NCI-H2227 (cell line): ENCODE measurements at regions not wholly inside any gene's neighbourhood (a gene's known extent, or its start where the extent isn't known, plus 50 kb on each side); places are given as distances from the start of the nearest gene placed in this dataset.
"Not testable (repeated sequence)": the region's sequence is repeated elsewhere in the genome, so short reads cannot be mapped to it uniquely, and the experiment has no call there.

Experiments
- DNase-seq: peaks from one replicate; lab custom pipeline; 2025; ENCODE audit not compliant: unreplicated experiment; lab: John Stamatoyannopoulos, UW

GRCh38 chr13:94906605-94907004 lies 194.3 kb upstream of the SOX21 start:
- no peak for DNase-seq

GRCh38 chr13:94902722-94903407 lies 190.5 kb upstream of the SOX21 start:
- no peak for DNase-seq

- no peak for DNase-seq
These were observed 188.7 kb upstream of the SOX21 start for GRCh38 chr13:94901070-94901469.

GRCh38 chr13:94896719-94897317 lies 184.5 kb upstream of the SOX21 start:
- no peak for DNase-seq

- DNase-seq = no peak
These were observed 183.9 kb upstream of the SOX21 start for GRCh38 chr13:94896238-94896637.

- DNase-seq = no peak
These were observed 173.8 kb upstream of the SOX21 start for GRCh38 chr13:94886191-94886590.

GRCh38 chr13:94880463-94880862 lies 168.1 kb upstream of the SOX21 start:
- DNase-seq = no peak

GRCh38 chr13:94878602-94879165 lies 166.3 kb upstream of the SOX21 start:
- DNase-seq = no peak

- no peak for DNase-seq
These were observed 152.1 kb upstream of the SOX21 start for GRCh38 chr13:94864474-94864873.

- DNase-seq = no peak
These were observed 148.6 kb upstream of the SOX21 start for GRCh38 chr13:94860981-94861407.

- DNase-seq = no peak
These were observed 147.5 kb upstream of the SOX21 start for GRCh38 chr13:94859811-94860210.

GRCh38 chr13:94859278-94859691 lies 146.9 kb upstream of the SOX21 start:
- DNase-seq = no peak

- no peak for DNase-seq
These were observed 146.5 kb upstream of the SOX21 start for GRCh38 chr13:94858856-94859255.

- no peak for DNase-seq
These were observed 142.3 kb upstream of the SOX21 start for GRCh38 chr13:94854688-94855087.

GRCh38 chr13:94851576-94851975 lies 139.2 kb upstream of the SOX21 start:
- no peak for DNase-seq

GRCh38 chr13:94849254-94849653 lies 136.9 kb upstream of the SOX21 start:
- no peak for DNase-seq

- DNase-seq = no peak
These were observed 130.6 kb upstream of the SOX21 start for GRCh38 chr13:94842901-94843300.

GRCh38 chr13:94837056-94837455 lies 124.7 kb upstream of the SOX21 start:
- not testable (repeated sequence) for DNase-seq

GRCh38 chr13:94829837-94830365 lies 117.6 kb upstream of the SOX21 start:
- no peak for DNase-seq

GRCh38 chr13:94829185-94829836 lies 117.0 kb upstream of the SOX21 start:
- DNase-seq = no peak

- no peak for DNase-seq
These were observed 115.2 kb upstream of the SOX21 start for GRCh38 chr13:94827566-94827965.

- DNase-seq = no peak
These were observed 113.2 kb upstream of the SOX21 start for GRCh38 chr13:94825507-94825906.
